Activated CD8-positive, alpha-beta T cell treated with anti-CD3 and anti-CD28 coated beads for 36 hours (primary cell): ENCODE measurements at regions not wholly inside any gene's neighbourhood (a gene's known extent, or its start where the extent isn't known, plus 50 kb on each side); places are given as distances from the start of the nearest gene placed in this dataset.

Source experiments
- ATAC-seq: fragments of 200-7000 bp; cut with Tn5 transposase; one replicate; pipeline ENCODE4 v1.10.0; 2021; ENCODE audit warnings: mild to moderate bottlenecking, moderate library complexity
- CTCF ChIA-PET: fragments of 350-600 bp; sonication (Branson Sonifier 250); formaldehyde crosslinking; loops from one replicate; lab custom pipeline; 2021; ENCODE audit warnings: antibody characterized with exemption; lab: Charles Lee
- POLR2A ChIA-PET: fragments of 350-600 bp; sonication (Branson Sonifier 250); formaldehyde crosslinking; loops from one replicate; lab custom pipeline; 2021; ENCODE audit warnings: antibody characterized with exemption; lab: Charles Lee
- DNase-seq: peaks from one replicate; pipeline ENCODE4 v3.0.0-alpha.2; 2020
- H3K27ac Mint-ChIP-seq: one replicate; pipeline ENCODE4 v1.8.0; 2021; ENCODE audit warnings: mild to moderate bottlenecking, mixed read lengths
- H3K27me3 Mint-ChIP-seq: one replicate; pipeline ENCODE4 v1.8.0; 2021; ENCODE audit warnings: mixed read lengths
- H3K36me3 Mint-ChIP-seq: one replicate; pipeline ENCODE4 v1.8.0; 2021; ENCODE audit warnings: low read depth, mixed read lengths
- H3K4me1 Mint-ChIP-seq: one replicate; pipeline ENCODE4 v1.8.0; 2021; ENCODE audit warnings: low read depth, mixed read lengths
- H3K4me3 Mint-ChIP-seq: one replicate; pipeline ENCODE4 v1.8.0; 2021; ENCODE audit warnings: mild to moderate bottlenecking, moderate library complexity, mixed read lengths
- H3K9me3 Mint-ChIP-seq: one replicate; pipeline ENCODE4 v1.8.0; 2021; ENCODE audit warnings: mixed read lengths
- intact Hi-C: fragments of 100-400 bp; cut with micrococcal nuclease; formaldehyde crosslinking; loops from one replicate; pipeline ENCODE4 v1.10.0; 2022
- TF ChIP-seq, protein P1 (sequence below): fragments of 200-600 bp; IDR thresholded peaks from one replicate; pipeline ENCODE4 v1.8.0; 2022; ENCODE audit warnings: antibody characterized with exemption, mild to moderate bottlenecking

DNA sequence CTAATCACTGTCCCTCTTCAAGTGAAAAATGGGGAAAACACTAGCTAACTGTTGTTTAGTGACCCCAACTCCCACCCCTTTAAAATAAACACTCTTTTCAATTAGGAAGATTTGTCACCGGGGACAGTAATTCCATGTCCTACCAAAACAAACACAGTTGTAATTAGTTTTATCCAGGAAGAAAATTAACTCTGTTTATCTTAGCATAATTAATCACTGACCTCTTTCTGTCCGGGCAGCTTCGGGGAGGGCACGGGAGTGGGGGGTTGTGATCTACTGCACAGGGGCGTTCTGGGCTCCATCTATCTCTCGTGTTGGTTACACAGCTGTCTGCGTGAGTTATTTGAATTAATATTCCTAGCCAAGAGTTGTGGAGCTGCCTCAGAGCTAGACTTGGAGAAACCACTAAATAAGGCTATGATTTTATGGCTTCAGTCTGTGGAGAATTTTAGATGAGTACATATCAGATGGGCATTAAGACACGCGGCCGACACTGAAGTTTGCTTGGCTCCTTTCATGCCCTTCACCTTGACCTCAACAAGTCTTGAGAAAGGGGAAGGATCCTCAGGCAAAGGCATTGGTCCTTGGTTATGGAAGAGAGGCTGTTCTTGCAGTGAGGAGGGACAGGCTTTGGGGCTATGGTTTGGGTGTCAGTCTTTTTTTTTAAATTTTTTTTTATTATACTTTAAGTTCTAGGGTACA, 102.0 kb upstream of the TRABD2B start:
- Mint-ChIP-seq H3K9me3 (no peaks in the 10 kb centered on the region), H3K27me3 (peaks cover 24% of the 10 kb centered on the region), H3K4me3 (no peak overlapping the region), H3K27ac (no peak overlapping the region), H3K4me1 (peaks cover under 1% of the 10 kb centered on the region), H3K36me3 (no peaks in the 10 kb centered on the region)
- ChIA-PET CTCF (interaction anchor here (0.9 to 1.6 kb wide), 2 partner anchors 21 to 136 kb away, joined by 3 to 5 read pairs; no protein-coding TSS in a partner anchor), POLR2A (interaction anchor here (0.9 kb wide), 1 partner anchor 109 kb away, joined by 3 read pairs; no protein-coding TSS in a partner anchor)
- DNase-seq = no peak
- TF ChIP-seq, protein P1, sequence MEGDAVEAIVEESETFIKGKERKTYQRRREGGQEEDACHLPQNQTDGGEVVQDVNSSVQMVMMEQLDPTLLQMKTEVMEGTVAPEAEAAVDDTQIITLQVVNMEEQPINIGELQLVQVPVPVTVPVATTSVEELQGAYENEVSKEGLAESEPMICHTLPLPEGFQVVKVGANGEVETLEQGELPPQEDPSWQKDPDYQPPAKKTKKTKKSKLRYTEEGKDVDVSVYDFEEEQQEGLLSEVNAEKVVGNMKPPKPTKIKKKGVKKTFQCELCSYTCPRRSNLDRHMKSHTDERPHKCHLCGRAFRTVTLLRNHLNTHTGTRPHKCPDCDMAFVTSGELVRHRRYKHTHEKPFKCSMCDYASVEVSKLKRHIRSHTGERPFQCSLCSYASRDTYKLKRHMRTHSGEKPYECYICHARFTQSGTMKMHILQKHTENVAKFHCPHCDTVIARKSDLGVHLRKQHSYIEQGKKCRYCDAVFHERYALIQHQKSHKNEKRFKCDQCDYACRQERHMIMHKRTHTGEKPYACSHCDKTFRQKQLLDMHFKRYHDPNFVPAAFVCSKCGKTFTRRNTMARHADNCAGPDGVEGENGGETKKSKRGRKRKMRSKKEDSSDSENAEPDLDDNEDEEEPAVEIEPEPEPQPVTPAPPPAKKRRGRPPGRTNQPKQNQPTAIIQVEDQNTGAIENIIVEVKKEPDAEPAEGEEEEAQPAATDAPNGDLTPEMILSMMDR = no peak
- ATAC-seq = no peak
- intact Hi-C loops = no loop called here

DNA sequence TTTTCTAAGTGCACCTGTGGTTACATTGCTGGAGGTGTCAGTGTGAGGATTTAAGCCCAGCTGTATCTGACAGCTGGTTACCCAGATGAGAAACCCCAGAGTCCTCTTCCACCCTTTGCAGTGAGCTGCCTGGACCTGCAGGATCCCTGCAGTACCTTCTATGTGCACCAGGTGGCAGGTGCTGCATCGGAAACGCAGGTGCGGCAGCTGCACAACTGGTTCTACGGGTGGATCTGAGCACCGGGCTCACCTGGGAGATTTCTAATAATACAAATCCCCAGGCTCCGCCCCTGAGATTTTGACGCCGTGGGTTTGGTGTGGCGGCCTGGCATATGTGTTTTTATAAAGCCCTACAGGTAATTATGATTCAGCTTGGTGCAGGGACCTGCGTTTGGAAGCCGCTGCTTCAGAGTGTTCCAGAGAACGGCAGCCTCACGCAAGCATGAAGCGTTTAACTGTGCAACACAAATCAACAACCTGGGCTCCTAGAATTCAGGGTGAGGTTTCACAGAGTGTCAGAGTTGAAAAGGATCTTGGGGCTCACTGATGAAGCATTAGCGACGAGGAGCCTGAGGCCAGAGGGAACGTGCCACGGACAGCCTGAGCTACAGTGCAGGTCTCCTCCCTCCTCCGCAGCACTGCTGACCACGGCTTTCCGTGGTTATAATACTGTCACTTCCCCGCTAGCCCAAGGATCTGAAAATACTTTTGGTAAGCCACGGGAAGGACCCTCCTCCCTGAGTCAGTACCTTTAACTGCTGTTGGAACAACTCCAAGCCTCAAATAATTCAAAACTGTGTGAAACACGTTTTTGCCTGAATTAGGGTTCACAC, 96.7 kb upstream of the TRABD2B start:
- POLR2A ChIA-PET = interaction anchor here (0.6 kb wide), 1 partner anchor 382 kb away, joined by 3 read pairs; no protein-coding TSS in a partner anchor

DNA sequence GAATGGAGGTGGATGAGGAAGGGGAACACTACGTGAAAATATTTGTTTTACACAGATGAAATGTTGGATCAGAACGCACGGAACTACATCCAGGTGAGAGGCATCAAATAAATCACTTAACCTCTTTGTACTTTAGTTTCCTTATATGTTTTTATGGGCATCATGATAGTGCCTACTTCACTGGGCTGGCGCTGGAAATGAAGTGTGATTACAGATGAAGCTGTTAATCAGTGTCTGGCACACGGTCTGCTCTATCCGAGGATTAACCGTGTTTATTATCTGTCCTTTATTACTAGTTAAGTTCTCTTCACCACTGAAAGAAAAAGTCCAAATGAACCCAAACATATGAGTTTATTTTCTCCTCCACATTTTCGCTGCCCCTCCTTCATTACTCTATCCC, 96.0 kb upstream of the TRABD2B start:
- intact Hi-C loops = no loop called here
- ATAC-seq = no peak
- Mint-ChIP-seq H3K36me3 (no peaks in the 10 kb centered on the region), H3K4me3 (no peak overlapping the region), H3K9me3 (no peaks in the 10 kb centered on the region), H3K27me3 (peaks cover 41% of the 10 kb centered on the region), H3K4me1 (peaks cover 6% of the 10 kb centered on the region), H3K27ac (no peak overlapping the region)
- DNase-seq = no peak
- POLR2A ChIA-PET = interaction anchor here (0.6 kb wide), 1 partner anchor 383 kb away, joined by 3 read pairs; no protein-coding TSS in a partner anchor
- TF ChIP-seq, protein P1 = no peak
- CTCF ChIA-PET = interaction anchor here (0.8 to 2.4 kb wide), 17 partner anchors 9 to 405 kb away, joined by 3 to 18 read pairs (median 5); no protein-coding TSS in a partner anchor

More for the DNA sequence above, 96.7 kb upstream of the TRABD2B start:
- CTCF ChIA-PET = interaction anchor here (0.7 to 2.4 kb wide), 23 partner anchors 9 to 1829 kb away, joined by 3 to 18 read pairs (median 5); no protein-coding TSS in a partner anchor
- H3K4me3 Mint-ChIP-seq = no peak overlapping the region
- no peaks in the 10 kb centered on the region for H3K36me3 Mint-ChIP-seq
- peaks cover 43% of the 10 kb centered on the region for H3K27me3 Mint-ChIP-seq
- intact Hi-C loops = no loop called here
- DNase-seq (peak; percentile 85), ATAC-seq (peak; percentile 96)
- H3K9me3 Mint-ChIP-seq = no peaks in the 10 kb centered on the region
- peaks cover 6% of the 10 kb centered on the region for H3K4me1 Mint-ChIP-seq
- H3K27ac Mint-ChIP-seq = no peak overlapping the region
- TF ChIP-seq, protein P1 = peak; percentile 91

- TF ChIP-seq, protein P1 = no peak
- intact Hi-C loops = no loop called here
- Mint-ChIP-seq H3K4me1 (peaks cover 6% of the 10 kb centered on the region), H3K9me3 (no peaks in the 10 kb centered on the region), H3K27ac (no peak overlapping the region), H3K27me3 (peaks cover 38% of the 10 kb centered on the region), H3K36me3 (no peaks in the 10 kb centered on the region), H3K4me3 (no peak overlapping the region)
- POLR2A ChIA-PET = no interaction called here
- DNase-seq (no peak), ATAC-seq (no peak)
- CTCF ChIA-PET = interaction anchor here (0.9 to 2.4 kb wide), 3 partner anchors 18 to 143 kb away, joined by 3 to 18 read pairs (median 14); no protein-coding TSS in a partner anchor
Observed at GRCh38 chr1:48092401-48092800, 95.2 kb upstream of the TRABD2B start.
